ENCODE measurements at regions not wholly inside any gene's neighbourhood (a gene's known extent, or its start where the extent isn't known, plus 50 kb on each side); places are given as distances from the start of the nearest gene placed in this dataset.

GRCh38 chr14:44339862-44340261, 167.2 kb downstream of the FSCB start:
- no peaks in the 10 kb centered on the region for H3K4me1 ChIP-seq (ENCODE audit: insufficient read depth, low read length)
- DNase-seq, result no peak
- H3K9me3 ChIP-seq (ENCODE audit: insufficient read depth, low read length, severe bottlenecking), result no peaks in the 10 kb centered on the region
- no peak overlapping the region for H3K4me3 ChIP-seq (ENCODE audit: low read depth in 1 of 2, low read length in 2 of 2)
- TF ChIP-seq CTCF (IDR thresholded peaks at IDR 0.05; ENCODE audit: borderline replicate concordance, extremely low read depth, low read length, poor library complexity, severe bottlenecking), result no peak
- no peak for TF ChIP-seq EZH2 (IDR thresholded peaks at IDR 0.05; ENCODE audit: borderline replicate concordance, low read depth, low read length, severe bottlenecking)
- H4K20me1 ChIP-seq (ENCODE audit: insufficient read depth, low read length), result no peaks in the 10 kb centered on the region
- ATAC-seq (ENCODE audit: insufficient read depth, low read depth), result no peak
- H3K27me3 ChIP-seq (ENCODE audit: insufficient read depth, low read length, poor library complexity), result no peaks in the 10 kb centered on the region
- no peak overlapping the region for H3K9ac ChIP-seq (ENCODE audit: low read depth, low read length)
- no peaks in the 10 kb centered on the region for H3K79me2 ChIP-seq (ENCODE audit: insufficient read depth, low read length)
- no peak overlapping the region for H3K27ac ChIP-seq (ENCODE audit: low read length)
- no peak overlapping the region for H3K4me2 ChIP-seq (ENCODE audit: insufficient read depth, low read length)
- no peaks in the 10 kb centered on the region for H3K36me3 ChIP-seq (ENCODE audit: insufficient read depth, low read length)
- H2AFZ ChIP-seq (ENCODE audit: low read depth, low read length), result no peak overlapping the region

- no peak overlapping the region for H3K4me3 ChIP-seq (ENCODE audit: low read depth in 1 of 2, low read length in 2 of 2)
- no peak overlapping the region for H3K27ac ChIP-seq (ENCODE audit: low read length)
- no peak overlapping the region for H3K4me2 ChIP-seq (ENCODE audit: insufficient read depth, low read length)
- H2AFZ ChIP-seq (ENCODE audit: low read depth, low read length), result no peak overlapping the region
- H3K4me1 ChIP-seq (ENCODE audit: insufficient read depth, low read length), result no peaks in the 10 kb centered on the region
- H3K36me3 ChIP-seq (ENCODE audit: insufficient read depth, low read length), result no peaks in the 10 kb centered on the region
- TF ChIP-seq CTCF (IDR thresholded peaks at IDR 0.05; ENCODE audit: borderline replicate concordance, extremely low read depth, low read length, poor library complexity, severe bottlenecking) (no peak), EZH2 (IDR thresholded peaks at IDR 0.05; ENCODE audit: borderline replicate concordance, low read depth, low read length, severe bottlenecking) (no peak)
- DNase-seq, result no peak
- H4K20me1 ChIP-seq (ENCODE audit: insufficient read depth, low read length), result no peaks in the 10 kb centered on the region
- H3K27me3 ChIP-seq (ENCODE audit: insufficient read depth, low read length, poor library complexity), result no peaks in the 10 kb centered on the region
- no peak overlapping the region for H3K9ac ChIP-seq (ENCODE audit: low read depth, low read length)
- no peak for ATAC-seq (ENCODE audit: insufficient read depth, low read depth)
- no peaks in the 10 kb centered on the region for H3K9me3 ChIP-seq (ENCODE audit: insufficient read depth, low read length, severe bottlenecking)
- H3K79me2 ChIP-seq (ENCODE audit: insufficient read depth, low read length), result no peaks in the 10 kb centered on the region
These were observed 167.9 kb downstream of the FSCB start for GRCh38 chr14:44339231-44339630.

GRCh38 chr14:44317441-44317746, 189.7 kb downstream of the FSCB start:
- Histone ChIP-seq H3K9me3 (ENCODE audit: insufficient read depth, low read length, severe bottlenecking) (no peaks in the 10 kb centered on the region), H3K79me2 (ENCODE audit: insufficient read depth, low read length) (no peaks in the 10 kb centered on the region), H3K27ac (ENCODE audit: low read length) (no peak overlapping the region), H3K36me3 (ENCODE audit: insufficient read depth, low read length) (no peaks in the 10 kb centered on the region), H4K20me1 (ENCODE audit: insufficient read depth, low read length) (no peaks in the 10 kb centered on the region), H2AFZ (ENCODE audit: low read depth, low read length) (no peak overlapping the region), H3K4me3 (ENCODE audit: low read depth in 1 of 2, low read length in 2 of 2) (no peak overlapping the region), H3K27me3 (ENCODE audit: insufficient read depth, low read length, poor library complexity) (no peaks in the 10 kb centered on the region), H3K4me2 (ENCODE audit: insufficient read depth, low read length) (no peak overlapping the region), H3K9ac (ENCODE audit: low read depth, low read length) (no peak overlapping the region), H3K4me1 (ENCODE audit: insufficient read depth, low read length) (no peaks in the 10 kb centered on the region)
- DNase-seq, result no peak
- no peak for ATAC-seq (ENCODE audit: insufficient read depth, low read depth)
- no peak for TF ChIP-seq CTCF (IDR thresholded peaks at IDR 0.05; ENCODE audit: borderline replicate concordance, extremely low read depth, low read length, poor library complexity, severe bottlenecking)
- TF ChIP-seq EZH2 (IDR thresholded peaks at IDR 0.05; ENCODE audit: borderline replicate concordance, low read depth, low read length, severe bottlenecking), result no peak

Measured in DND-41 (cell line).